ENCODE measurements at regions not wholly inside any gene's neighbourhood (a gene's known extent, or its start where the extent isn't known, plus 50 kb on each side); places are given as distances from the start of the nearest gene placed in this dataset.
"Not testable (repeated sequence)": the region's sequence is repeated elsewhere in the genome, so short reads cannot be mapped to it uniquely, and the experiment has no call there.

DNA sequence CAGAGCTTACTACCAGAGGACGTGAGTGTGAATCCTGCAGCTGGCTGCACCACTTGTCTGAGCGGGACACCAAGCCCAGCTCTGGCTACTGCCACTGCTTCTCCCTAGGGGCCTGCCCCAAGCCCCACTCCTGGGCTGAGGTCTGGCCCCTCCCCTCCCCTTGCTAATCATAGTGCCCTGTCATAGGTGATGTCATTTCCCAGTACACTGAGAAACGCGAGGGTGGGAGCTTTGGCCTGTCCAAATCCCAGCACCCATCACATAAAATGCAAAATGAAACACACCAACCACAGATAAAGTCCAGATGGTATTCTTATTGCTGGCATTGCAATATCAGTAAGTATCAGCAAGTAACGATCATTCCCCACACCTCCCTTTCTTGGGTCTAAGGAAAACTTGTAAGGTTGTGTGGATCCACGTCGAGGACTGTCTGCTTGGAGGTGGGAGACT, 77.7 kb downstream of the TOMM20 start:
- Histone ChIP-seq H2BK120ac (ENCODE audit: insufficient read depth, low read length, poor library complexity) (no peak overlapping the region), H3K9ac (ENCODE audit: low read length) (no peak overlapping the region), H2BK12ac (ENCODE audit: low read length) (no peak overlapping the region), H3K9me3 (ENCODE audit: insufficient read depth, low read depth, low read length) (peaks cover 2% of the 10 kb centered on the region), H3K4me2 (ENCODE audit: low read length) (no peak overlapping the region), H3K27ac (ENCODE audit: low read depth, low read length) (no peak overlapping the region), H3K23ac (ENCODE audit: low read length) (no peak overlapping the region), H3K14ac (ENCODE audit: low read length) (no peak overlapping the region), H3K4ac (ENCODE audit: low read depth, low read length) (no peak overlapping the region), H4K91ac (ENCODE audit: low read depth, low read length) (no peak overlapping the region), H3K79me2 (ENCODE audit: control insufficient read depth, insufficient read depth, low read length, poor library complexity) (no peaks in the 10 kb centered on the region), H3K79me1 (ENCODE audit: low read length) (peaks cover 4% of the 10 kb centered on the region), H3K18ac (ENCODE audit: low read length) (no peak overlapping the region), H2AK5ac (ENCODE audit: low read length) (no peak overlapping the region), H4K12ac (ENCODE audit: low read depth, low read length) (no peak overlapping the region), H3K27me3 (ENCODE audit: insufficient read depth, low read length) (no peaks in the 10 kb centered on the region), H2AFZ (ENCODE audit: insufficient read depth, low read length, poor library complexity) (no peak overlapping the region), H3K4me1 (ENCODE audit: control insufficient read depth in 1 of 2, insufficient read depth in 2 of 2, low read length in 2 of 2) (peaks cover 15 to 16% of the 10 kb centered on the region in 2 experiments), H2BK5ac (ENCODE audit: low read depth, low read length, poor library complexity) (no peak overlapping the region), H3K4me3 (ENCODE audit: low read depth, low read length) (no peak overlapping the region), H3K36me3 (ENCODE audit: control insufficient read depth in 1 of 2, insufficient read depth in 2 of 2, low read length in 2 of 2) (no peaks in the 10 kb centered on the region), H4K8ac (ENCODE audit: low read depth, low read length) (no peak overlapping the region)
- no CpG with 5 or more reads among the region's 7 CpGs for WGBS (ENCODE audit: extremely low coverage, insufficient coverage, insufficient read length)
- peak; percentile 43 to 48 for DNase-seq

DNA sequence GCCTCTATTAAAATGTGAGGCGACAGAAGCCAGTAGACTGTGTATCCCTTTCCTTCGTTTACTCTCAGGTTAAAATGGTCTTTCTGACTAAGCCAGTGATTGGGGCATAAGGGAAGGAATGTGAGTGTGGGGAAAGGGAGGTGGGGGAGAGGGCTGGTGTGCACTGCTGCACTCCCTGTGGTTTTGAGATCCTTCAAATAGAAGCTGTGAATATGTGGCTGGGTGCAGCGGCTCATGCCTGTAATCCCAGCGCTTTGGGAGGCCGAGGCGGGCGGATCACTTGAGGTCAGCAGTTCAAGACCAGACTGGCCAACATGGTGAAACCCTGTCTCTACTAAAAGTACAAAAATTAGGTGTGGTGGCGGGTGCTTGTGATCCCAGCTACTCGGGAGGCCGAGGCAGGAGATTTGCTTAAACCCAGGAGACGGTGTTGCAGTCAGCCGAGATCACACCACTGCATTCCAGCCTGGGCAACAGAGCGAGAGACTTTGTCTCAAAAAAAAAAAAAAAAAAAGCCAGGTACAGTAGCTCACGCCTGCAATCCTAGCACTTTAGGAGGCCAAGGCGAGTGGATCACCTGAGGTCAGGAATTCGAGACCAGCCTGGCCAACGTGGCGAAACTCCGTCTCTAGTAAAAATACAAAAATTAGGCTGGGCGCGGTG, 78.8 kb downstream of the TOMM20 start:
- H3K79me2 ChIP-seq (ENCODE audit: control insufficient read depth, insufficient read depth, low read length, poor library complexity); H3K36me3 ChIP-seq (ENCODE audit: control insufficient read depth in 1 of 2, insufficient read depth in 2 of 2, low read length in 2 of 2); H3K14ac ChIP-seq (ENCODE audit: low read length); H2BK12ac ChIP-seq (ENCODE audit: low read length); H4K8ac ChIP-seq (ENCODE audit: low read depth, low read length); H3K4me3 ChIP-seq (ENCODE audit: low read depth, low read length); H2BK120ac ChIP-seq (ENCODE audit: insufficient read depth, low read length, poor library complexity); H2AFZ ChIP-seq (ENCODE audit: insufficient read depth, low read length, poor library complexity); H3K18ac ChIP-seq (ENCODE audit: low read length); H4K12ac ChIP-seq (ENCODE audit: low read depth, low read length); H3K23ac ChIP-seq (ENCODE audit: low read length); H3K9ac ChIP-seq (ENCODE audit: low read length); H3K79me1 ChIP-seq (ENCODE audit: low read length); H2AK5ac ChIP-seq (ENCODE audit: low read length); H3K4me2 ChIP-seq (ENCODE audit: low read length); H3K9me3 ChIP-seq (ENCODE audit: insufficient read depth, low read depth, low read length); H3K27me3 ChIP-seq (ENCODE audit: insufficient read depth, low read length); H2BK5ac ChIP-seq (ENCODE audit: low read depth, low read length, poor library complexity); H3K4ac ChIP-seq (ENCODE audit: low read depth, low read length); H4K91ac ChIP-seq (ENCODE audit: low read depth, low read length); H3K27ac ChIP-seq (ENCODE audit: low read depth, low read length): not testable (repeated sequence)
- DNase-seq = peak; percentile 42 to 65
- WGBS (ENCODE audit: extremely low coverage, insufficient coverage, insufficient read length) = no CpG with 5 or more reads among the region's 21 CpGs
- H3K4me1 ChIP-seq (ENCODE audit: control insufficient read depth in 1 of 2, insufficient read depth in 2 of 2, low read length in 2 of 2) = peaks cover 14 to 15% of the 10 kb centered on the region in 2 experiments

- WGBS (ENCODE audit: extremely low coverage, insufficient coverage, insufficient read length) = no CpG with 5 or more reads among the region's 5 CpGs
- Histone ChIP-seq H2AK5ac (ENCODE audit: low read length) (peak overlapping the region; percentile 64), H3K27me3 (ENCODE audit: insufficient read depth, low read length) (no peaks in the 10 kb centered on the region), H2BK120ac (ENCODE audit: insufficient read depth, low read length, poor library complexity) (peak overlapping the region; percentile 4), H3K14ac (ENCODE audit: low read length) (peak overlapping the region; percentile 9), H4K12ac (ENCODE audit: low read depth, low read length) (no peak overlapping the region), H3K36me3 (ENCODE audit: control insufficient read depth in 1 of 2, insufficient read depth in 2 of 2, low read length in 2 of 2) (no peaks in the 10 kb centered on the region), H3K4me1 (ENCODE audit: control insufficient read depth in 1 of 2, insufficient read depth in 2 of 2, low read length in 2 of 2) (peaks cover 10 to 12% of the 10 kb centered on the region in 2 experiments), H3K79me2 (ENCODE audit: control insufficient read depth, insufficient read depth, low read length, poor library complexity) (no peaks in the 10 kb centered on the region), H2AFZ (ENCODE audit: insufficient read depth, low read length, poor library complexity) (peak overlapping the region; percentile 17), H3K27ac (ENCODE audit: low read depth, low read length) (no peak overlapping the region), H2BK5ac (ENCODE audit: low read depth, low read length, poor library complexity) (no peak overlapping the region), H4K8ac (ENCODE audit: low read depth, low read length) (no peak overlapping the region), H3K23ac (ENCODE audit: low read length) (no peak overlapping the region), H3K79me1 (ENCODE audit: low read length) (peaks cover 4% of the 10 kb centered on the region), H3K18ac (ENCODE audit: low read length) (peak overlapping the region; percentile 5), H3K4ac (ENCODE audit: low read depth, low read length) (peak overlapping the region; percentile 9), H2BK12ac (ENCODE audit: low read length) (peak overlapping the region; percentile 83), H3K9ac (ENCODE audit: low read length) (no peak overlapping the region), H4K91ac (ENCODE audit: low read depth, low read length) (peak overlapping the region; percentile 15), H3K9me3 (ENCODE audit: insufficient read depth, low read depth, low read length) (peaks cover 2% of the 10 kb centered on the region), H3K4me2 (ENCODE audit: low read length) (no peak overlapping the region), H3K4me3 (ENCODE audit: low read depth, low read length) (no peak overlapping the region)
- no peak for DNase-seq
These were observed 79.4 kb downstream of the TOMM20 start for GRCh38 chr1:235049217-235049616.

GRCh38 chr1:235047331-235047871, 81.2 kb downstream of the TOMM20 start:
- Histone ChIP-seq H3K9ac (ENCODE audit: low read length) (no peak overlapping the region), H4K91ac (ENCODE audit: low read depth, low read length) (no peak overlapping the region), H2BK12ac (ENCODE audit: low read length) (no peak overlapping the region), H2BK120ac (ENCODE audit: insufficient read depth, low read length, poor library complexity) (no peak overlapping the region), H3K27ac (ENCODE audit: low read depth, low read length) (no peak overlapping the region), H3K14ac (ENCODE audit: low read length) (no peak overlapping the region), H3K4me3 (ENCODE audit: low read depth, low read length) (no peak overlapping the region), H3K27me3 (ENCODE audit: insufficient read depth, low read length) (no peaks in the 10 kb centered on the region), H3K4me2 (ENCODE audit: low read length) (no peak overlapping the region), H3K4me1 (ENCODE audit: control insufficient read depth in 1 of 2, insufficient read depth in 2 of 2, low read length in 2 of 2) (peaks cover 10 to 12% of the 10 kb centered on the region in 2 experiments), H2BK5ac (ENCODE audit: low read depth, low read length, poor library complexity) (no peak overlapping the region), H4K12ac (ENCODE audit: low read depth, low read length) (no peak overlapping the region), H3K9me3 (ENCODE audit: insufficient read depth, low read depth, low read length) (peaks cover 2% of the 10 kb centered on the region), H3K36me3 (ENCODE audit: control insufficient read depth in 1 of 2, insufficient read depth in 2 of 2, low read length in 2 of 2) (no peaks in the 10 kb centered on the region), H3K23ac (ENCODE audit: low read length) (no peak overlapping the region), H2AFZ (ENCODE audit: insufficient read depth, low read length, poor library complexity) (no peak overlapping the region), H2AK5ac (ENCODE audit: low read length) (no peak overlapping the region), H3K4ac (ENCODE audit: low read depth, low read length) (no peak overlapping the region), H3K18ac (ENCODE audit: low read length) (no peak overlapping the region), H3K79me2 (ENCODE audit: control insufficient read depth, insufficient read depth, low read length, poor library complexity) (no peaks in the 10 kb centered on the region), H3K79me1 (ENCODE audit: low read length) (peaks cover 4% of the 10 kb centered on the region), H4K8ac (ENCODE audit: low read depth, low read length) (no peak overlapping the region)
- WGBS (ENCODE audit: extremely low coverage, insufficient coverage, insufficient read length) = no CpG with 5 or more reads among the region's 6 CpGs
- DNase-seq = no peak
